ENCODE measurements at regions not wholly inside any gene's neighbourhood (a gene's known extent, or its start where the extent isn't known, plus 50 kb on each side); places are given as distances from the start of the nearest gene placed in this dataset.
A peak's percentile ranks its signal among the peaks of the same experiment; 100 is the strongest.

DNA sequence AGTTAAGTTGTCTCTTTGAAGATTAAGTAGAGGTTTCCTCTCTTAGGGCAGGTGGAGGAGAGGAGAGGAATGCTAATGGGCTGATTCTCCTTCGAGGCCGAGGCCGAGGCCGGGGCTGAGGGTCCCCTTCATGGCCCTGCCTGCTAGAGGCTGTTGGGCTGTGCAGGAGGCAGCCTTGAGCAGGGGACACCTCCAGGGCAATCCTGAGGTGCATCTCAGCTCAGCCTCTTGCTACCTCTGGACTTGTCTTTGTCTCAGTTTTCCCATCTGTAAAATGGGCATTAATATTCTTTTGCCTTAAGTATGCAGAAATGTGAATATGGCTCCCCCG is 97.7 kb upstream of the PRR20G start:
- Mint-ChIP-seq H3K4me3 (no peak overlapping the region), H3K4me1 (ENCODE audit: low read depth in 2 of 2) (no peaks in the 10 kb centered on the region), H3K27me3 (peaks cover 5 to 15% of the 10 kb centered on the region in 2 donors), H3K9me3 (no peaks in the 10 kb centered on the region), H3K36me3 (no peaks in the 10 kb centered on the region), H3K27ac (no peak overlapping the region)
- DNase-seq (ENCODE audit: low spot score) (no peak), ATAC-seq (no peak)

DNA sequence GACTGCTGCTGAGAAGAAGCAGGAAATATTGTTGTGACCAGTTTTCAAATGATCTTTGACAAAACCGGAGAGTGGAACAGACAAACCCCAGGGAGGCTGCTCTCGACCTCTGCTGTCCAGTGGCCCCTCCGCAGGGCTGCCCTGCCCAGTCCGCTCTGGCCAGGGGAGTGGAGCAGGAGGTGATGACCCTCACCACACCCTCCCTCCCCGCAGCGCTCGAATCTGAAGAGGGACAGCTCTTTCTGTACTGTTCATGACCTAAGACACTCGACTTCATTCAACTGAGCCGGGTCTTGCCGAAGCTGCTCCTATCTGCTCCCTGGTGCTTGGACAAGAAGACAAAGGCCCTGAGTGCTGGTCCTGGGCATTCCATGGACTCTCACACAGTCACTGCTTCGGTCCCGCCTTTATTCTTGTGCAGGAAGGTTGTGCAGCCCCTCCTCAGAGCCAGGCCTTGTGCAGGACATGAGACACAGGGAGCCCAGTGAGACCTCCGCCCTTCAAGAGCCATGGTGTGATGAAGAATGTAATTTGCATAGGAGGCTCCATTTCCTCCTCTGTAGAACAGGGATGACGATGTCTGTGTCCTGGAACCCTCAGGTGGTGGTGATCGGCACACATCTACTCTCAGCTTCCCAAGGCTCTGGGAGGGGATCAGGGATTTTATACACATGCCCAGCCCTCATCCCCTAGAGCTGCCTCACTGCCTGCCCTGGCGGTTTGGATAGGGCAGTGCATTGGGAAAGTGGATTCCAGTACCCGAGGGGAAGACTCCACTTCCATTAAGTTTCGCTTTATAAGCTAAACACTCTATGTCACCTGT is 97.1 kb upstream of the PRR20G start:
- Mint-ChIP-seq H3K4me1 (ENCODE audit: low read depth in 2 of 2) (no peaks in the 10 kb centered on the region), H3K4me3 (no peak overlapping the region), H3K27me3 (peaks cover 7 to 20% of the 10 kb centered on the region in 2 donors), H3K27ac (no peak overlapping the region), H3K36me3 (no peaks in the 10 kb centered on the region), H3K9me3 (no peaks in the 10 kb centered on the region)
- no peak for DNase-seq (ENCODE audit: low spot score)
- ATAC-seq: no peak

DNA sequence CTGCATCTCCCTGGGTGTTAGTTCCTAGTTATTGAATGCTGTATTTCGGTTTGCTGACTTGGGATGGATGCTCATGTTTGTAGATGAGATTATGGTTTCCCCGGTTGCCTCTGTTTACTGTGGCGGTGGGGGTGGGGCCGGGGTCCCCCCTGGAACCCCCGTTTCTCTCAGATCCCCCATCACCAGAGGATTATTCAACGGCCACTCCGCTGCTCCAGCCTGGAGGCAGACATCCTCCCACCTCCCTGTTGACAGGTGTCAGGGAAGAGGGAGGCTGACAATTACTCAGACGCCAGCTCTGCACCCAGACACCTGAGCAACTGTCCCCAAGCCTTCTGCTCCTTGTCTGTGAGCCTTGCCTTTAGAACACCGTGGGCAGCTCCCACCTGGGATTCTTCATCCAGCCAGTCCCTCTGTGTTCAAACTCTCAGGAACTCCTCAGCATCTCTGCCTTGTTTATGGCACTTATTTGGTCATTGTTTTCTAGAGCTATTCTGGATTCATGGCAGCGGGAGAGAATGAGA is 95.9 kb upstream of the PRR20G start:
- H3K27me3 Mint-ChIP-seq: peaks cover 7 to 21% of the 10 kb centered on the region in 2 donors
- ATAC-seq (no peak), DNase-seq (ENCODE audit: low spot score) (no peak)
- H3K9me3 Mint-ChIP-seq: no peaks in the 10 kb centered on the region
- no peaks in the 10 kb centered on the region for H3K4me1 Mint-ChIP-seq (ENCODE audit: low read depth in 2 of 2)
- H3K36me3 Mint-ChIP-seq: no peaks in the 10 kb centered on the region
- H3K4me3 Mint-ChIP-seq: no peak overlapping the region
- no peak overlapping the region for H3K27ac Mint-ChIP-seq

GRCh38 chr3:127377801-127378655 is 90.2 kb upstream of the PRR20G start:
- no peak overlapping the region for H3K4me3 Mint-ChIP-seq
- DNase-seq (ENCODE audit: low spot score) (no peak), ATAC-seq (peak; percentile 2 to 15)
- peaks cover 13 to 21% of the 10 kb centered on the region in 2 donors for H3K27me3 Mint-ChIP-seq
- H3K9me3 Mint-ChIP-seq: no peaks in the 10 kb centered on the region
- H3K4me1 Mint-ChIP-seq (ENCODE audit: low read depth in 2 of 2): no peaks in the 10 kb centered on the region
- no peak overlapping the region for H3K27ac Mint-ChIP-seq
- no peaks in the 10 kb centered on the region for H3K36me3 Mint-ChIP-seq

- DNase-seq (ENCODE audit: low spot score) (no peak), ATAC-seq (no peak)
- Mint-ChIP-seq H3K27ac (no peak overlapping the region), H3K36me3 (no peaks in the 10 kb centered on the region), H3K9me3 (no peaks in the 10 kb centered on the region), H3K4me3 (no peak overlapping the region), H3K27me3 (peaks cover 10 to 14% of the 10 kb centered on the region in 2 donors), H3K4me1 (ENCODE audit: low read depth in 2 of 2) (no peaks in the 10 kb centered on the region)
These were observed 87.5 kb upstream of the PRR20G start for GRCh38 chr3:127375151-127375930.

DNA sequence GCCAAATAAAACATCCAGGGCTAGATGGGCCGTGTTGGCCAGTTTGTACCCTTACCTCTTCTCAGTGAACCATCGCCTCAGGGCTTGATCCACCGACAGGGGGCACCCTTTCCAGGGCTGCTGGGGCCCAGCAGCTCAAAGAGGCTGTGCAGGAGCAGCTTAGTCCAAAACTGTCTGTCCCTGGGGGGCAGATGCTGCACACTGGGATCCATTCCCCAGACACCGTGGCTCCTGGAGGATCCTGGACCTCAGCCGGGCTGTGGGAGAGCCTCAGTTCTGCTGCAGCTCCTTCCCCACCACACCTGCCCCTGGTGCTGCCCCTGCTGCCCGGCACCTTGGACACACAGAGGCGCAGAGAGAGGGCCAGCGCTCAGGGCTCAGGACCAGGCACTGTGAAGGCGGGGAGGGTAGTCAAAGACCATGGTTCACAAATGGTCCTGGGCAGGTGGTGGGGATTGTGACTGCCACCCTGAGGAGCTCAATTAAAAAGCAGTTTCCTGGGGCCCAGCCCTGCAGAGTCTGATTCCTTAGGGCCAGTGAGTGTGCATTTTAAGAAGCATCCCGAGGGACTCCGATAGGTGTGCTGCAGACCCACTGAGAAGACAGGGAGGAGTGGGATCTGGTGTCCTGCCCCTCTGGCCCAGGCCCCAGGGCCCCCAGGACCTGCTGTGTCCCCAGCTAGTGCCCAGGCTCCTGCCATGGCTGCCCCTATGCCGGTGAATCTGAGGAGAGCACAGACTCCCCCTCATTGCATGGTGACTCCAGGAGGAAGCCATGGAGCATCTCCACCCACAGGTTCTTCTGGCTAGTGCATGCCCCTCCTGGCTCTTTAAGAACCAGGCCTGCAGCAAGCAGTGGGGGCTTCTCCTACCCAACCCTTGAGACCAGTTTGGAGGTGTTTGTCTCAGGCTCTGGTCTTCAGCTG is 86.5 kb upstream of the PRR20G start:
- H3K9me3 Mint-ChIP-seq: no peaks in the 10 kb centered on the region
- H3K27ac Mint-ChIP-seq: no peak overlapping the region
- no peak for DNase-seq (ENCODE audit: low spot score)
- no peak overlapping the region for H3K4me3 Mint-ChIP-seq
- ATAC-seq: no peak
- no peaks in the 10 kb centered on the region for H3K36me3 Mint-ChIP-seq
- H3K4me1 Mint-ChIP-seq (ENCODE audit: low read depth in 2 of 2): no peaks in the 10 kb centered on the region
- peaks cover 10 to 11% of the 10 kb centered on the region in 2 donors for H3K27me3 Mint-ChIP-seq

DNA sequence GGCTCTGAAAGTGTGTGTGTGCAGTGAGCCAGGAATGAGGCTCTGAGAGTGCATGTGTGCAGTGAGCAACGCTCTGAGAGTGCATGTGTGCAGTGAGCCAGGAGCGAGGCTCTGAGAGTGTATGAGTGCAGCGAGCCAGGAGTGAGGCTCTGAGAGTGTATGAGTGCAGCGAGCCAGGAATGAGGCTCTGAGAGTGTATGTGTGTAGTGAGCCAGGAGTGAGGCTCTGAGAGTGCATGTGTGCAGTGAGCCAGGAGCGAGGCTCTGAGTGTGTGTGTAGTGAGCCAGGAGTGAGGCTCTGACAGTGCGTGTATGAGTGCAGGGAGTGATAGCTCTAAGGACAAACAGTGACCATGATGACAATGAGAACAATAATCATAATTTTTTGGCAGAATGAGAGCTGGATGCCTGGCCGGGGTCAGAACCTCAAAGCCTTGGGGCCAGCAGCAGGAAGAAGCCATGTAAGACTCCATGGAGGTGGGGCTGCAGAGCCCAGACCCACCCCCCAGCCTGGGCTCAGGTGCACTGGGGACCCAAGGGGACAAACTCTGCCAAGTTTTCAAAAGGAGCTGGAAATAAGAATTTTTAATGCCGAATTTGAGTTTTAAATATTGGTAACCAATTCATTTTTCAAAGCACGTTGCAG is 85.7 kb upstream of the PRR20G start:
- no peak for ATAC-seq
- no peaks in the 10 kb centered on the region for H3K36me3 Mint-ChIP-seq
- H3K27me3 Mint-ChIP-seq: peaks cover 10 to 11% of the 10 kb centered on the region in 2 donors
- H3K9me3 Mint-ChIP-seq: no peaks in the 10 kb centered on the region
- no peak overlapping the region for H3K27ac Mint-ChIP-seq
- H3K4me1 Mint-ChIP-seq (ENCODE audit: low read depth in 2 of 2): no peaks in the 10 kb centered on the region
- no peak for DNase-seq (ENCODE audit: low spot score)
- no peak overlapping the region for H3K4me3 Mint-ChIP-seq

DNA sequence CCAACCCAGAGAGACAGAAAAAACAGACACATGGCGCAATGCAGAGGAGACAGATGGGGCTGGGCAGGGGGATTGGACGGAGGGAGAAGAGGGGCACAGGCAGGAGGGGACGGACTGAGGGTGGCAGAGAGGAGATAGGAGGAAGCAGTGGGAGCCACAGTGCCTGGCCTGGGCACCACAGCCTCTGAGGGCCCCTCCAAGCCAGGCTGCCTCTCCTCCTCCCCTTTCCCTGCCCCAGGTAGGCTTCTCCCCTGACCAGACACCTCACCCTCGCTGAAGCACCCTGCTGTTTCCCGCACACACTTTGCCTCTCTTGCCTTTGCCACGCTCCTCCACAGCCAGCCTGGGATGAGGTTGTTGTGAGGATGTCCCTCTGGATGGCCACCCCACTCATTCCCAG is 84.0 kb upstream of the PRR20G start:
- no peak overlapping the region for H3K27ac Mint-ChIP-seq
- H3K4me3 Mint-ChIP-seq: no peak overlapping the region
- no peaks in the 10 kb centered on the region for H3K9me3 Mint-ChIP-seq
- DNase-seq (ENCODE audit: low spot score): no peak
- peaks cover 11 to 15% of the 10 kb centered on the region in 2 donors for H3K27me3 Mint-ChIP-seq
- no peaks in the 10 kb centered on the region for H3K4me1 Mint-ChIP-seq (ENCODE audit: low read depth in 2 of 2)
- no peak for ATAC-seq
- H3K36me3 Mint-ChIP-seq: no peaks in the 10 kb centered on the region

- Mint-ChIP-seq H3K27ac (no peak overlapping the region), H3K36me3 (no peaks in the 10 kb centered on the region), H3K9me3 (no peaks in the 10 kb centered on the region), H3K27me3 (peaks cover 16% of the 10 kb centered on the region in 2 donors), H3K4me1 (ENCODE audit: low read depth in 2 of 2) (peaks cover 0 to 1% of the 10 kb centered on the region in 2 donors), H3K4me3 (no peak overlapping the region)
- DNase-seq (ENCODE audit: low spot score) (no peak), ATAC-seq (no peak)
These were observed 83.5 kb upstream of the PRR20G start for GRCh38 chr3:127371334-127371733.

DNA sequence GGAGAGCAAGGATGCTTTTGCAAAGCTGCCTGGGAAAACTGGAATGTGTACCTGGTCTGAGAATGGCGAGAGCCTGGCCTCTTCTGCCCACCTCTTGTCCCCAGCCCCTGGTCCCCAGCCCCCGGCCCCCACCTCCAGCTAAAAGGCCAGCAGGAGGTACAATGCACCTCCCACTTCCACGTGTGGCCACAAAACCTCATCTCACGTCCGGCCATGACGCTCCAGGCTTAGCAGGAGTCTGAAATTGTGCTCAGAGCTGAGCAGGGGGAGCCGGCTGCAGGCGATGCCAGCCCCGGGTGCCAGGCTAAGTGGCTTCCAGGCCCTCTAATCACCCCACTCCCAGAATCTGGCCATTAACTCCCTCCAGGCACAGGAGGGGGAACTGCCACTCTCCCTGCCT is 83.1 kb upstream of the PRR20G start:
- no peak for DNase-seq (ENCODE audit: low spot score)
- ATAC-seq: no peak
- H3K4me1 Mint-ChIP-seq (ENCODE audit: low read depth in 2 of 2): peaks cover 0 to 4% of the 10 kb centered on the region in 2 donors
- no peak overlapping the region for H3K4me3 Mint-ChIP-seq
- H3K27me3 Mint-ChIP-seq: peaks cover 16 to 19% of the 10 kb centered on the region in 2 donors
- H3K9me3 Mint-ChIP-seq: no peaks in the 10 kb centered on the region
- H3K27ac Mint-ChIP-seq: no peak overlapping the region
- no peaks in the 10 kb centered on the region for H3K36me3 Mint-ChIP-seq

DNA sequence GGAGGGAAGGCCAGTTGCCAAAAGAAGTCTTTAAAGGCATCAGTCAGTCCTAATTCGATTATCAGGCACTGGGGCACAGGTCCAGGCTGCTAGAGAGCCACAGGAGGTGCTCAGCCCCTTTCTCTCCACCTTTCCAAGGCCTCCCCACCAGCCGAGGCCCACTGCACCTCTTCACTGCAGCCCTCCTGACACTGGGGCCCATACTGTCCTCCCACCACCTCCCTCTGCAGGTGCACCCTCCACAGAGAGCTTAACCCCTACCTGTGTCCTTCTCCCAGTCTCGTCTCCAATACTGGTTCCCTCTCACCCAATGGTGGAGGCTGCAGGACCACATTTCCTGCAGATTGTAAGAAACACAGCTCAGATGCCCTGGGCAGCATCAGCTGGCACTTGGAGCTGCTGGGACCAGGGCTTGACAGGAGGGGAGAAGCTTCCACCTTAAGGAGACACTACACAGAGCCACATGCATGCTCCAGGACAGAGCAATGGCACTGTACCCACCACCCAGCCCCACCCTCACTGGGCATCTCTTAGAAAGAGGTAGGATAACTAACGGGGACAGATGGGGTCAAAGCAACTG is 81.6 kb upstream of the PRR20G start:
- Mint-ChIP-seq H3K9me3 (no peaks in the 10 kb centered on the region), H3K4me1 (ENCODE audit: low read depth in 2 of 2) (peaks cover 0 to 4% of the 10 kb centered on the region in 2 donors), H3K27me3 (peaks cover 19 to 27% of the 10 kb centered on the region in 2 donors), H3K27ac (no peak overlapping the region), H3K4me3 (no peak overlapping the region), H3K36me3 (no peaks in the 10 kb centered on the region)
- no peak for DNase-seq (ENCODE audit: low spot score)
- peak in 1 of 2 donors; percentile 25 for ATAC-seq

Data from natural killer cell treated with Interleukin-12 subunit alpha and Interleukin-12 subunit beta and Interleukin-15 and Interleukin-18, amount 100 ng/mL, for 72 hours (primary cell).